Kidney (tissue), 13 donors: ENCODE measurements at regions not wholly inside any gene's neighbourhood (a gene's known extent, or its start where the extent isn't known, plus 50 kb on each side); places are given as distances from the start of the nearest gene placed in this dataset.

Experiments
- DNase-seq, 5 donors: peaks; one replicate each; pipeline ENCODE4 v3.0.0-alpha.2; 2013 to 2020
- FAIRE-seq: peaks from 2 replicates; lab custom pipeline; 2012; peaks lifted over from hg19 to GRCh38; lab: Jason Lieb, UNC
- H3K27ac ChIP-seq, 2 donors: one replicate each; pipeline ENCODE4 v1.7.0; 2013; ENCODE audit warnings: low read depth in 2 of 2, low read length in 2 of 2, inconsistent platforms in 1 of 2
- H3K27me3 ChIP-seq: one replicate; pipeline ENCODE4 v1.7.1; 2013; ENCODE audit warnings: low read length, inconsistent platforms; ENCODE audit not compliant: control insufficient read depth, insufficient read depth
- H3K36me3 ChIP-seq, 3 donors: one replicate each; pipeline versions ENCODE4 v1.7.0 to v1.7.1; 2013; ENCODE audit warnings: low read length in 3 of 3, control low read depth in 1 of 3, inconsistent platforms in 1 of 3; ENCODE audit not compliant: insufficient read depth in 3 of 3, control insufficient read depth in 2 of 3
- H3K4me1 ChIP-seq, 3 donors: one replicate each; pipeline versions ENCODE4 v1.7.0 to v1.7.1; 2013; ENCODE audit warnings: low read length in 3 of 3, inconsistent platforms in 1 of 3, low read depth in 1 of 3; ENCODE audit not compliant: control insufficient read depth in 2 of 3, insufficient read depth in 2 of 3
- H3K4me3 ChIP-seq, 3 donors: one replicate each; pipeline versions ENCODE4 v1.7.0 to v1.8.1; 2013; ENCODE audit warnings: low read length in 3 of 3, control low read depth in 1 of 3, inconsistent platforms in 1 of 3
- H3K9ac ChIP-seq, 3 donors: one replicate each; pipeline versions ENCODE4 v1.7.0 to v1.7.1; 2013; ENCODE audit warnings: low read length in 3 of 3, control low read depth in 1 of 3, inconsistent platforms in 1 of 3
- H3K9me3 ChIP-seq, 3 donors: one replicate each; pipeline versions ENCODE4 v1.7.0 to v1.7.1; 2013; ENCODE audit warnings: low read length in 3 of 3, control low read depth in 1 of 3, inconsistent platforms in 1 of 3; ENCODE audit not compliant: control insufficient read depth in 2 of 3, insufficient read depth in 1 of 3
- intact Hi-C: fragments of 100-400 bp; cut with DNase I; formaldehyde crosslinking; loops from one replicate; pipeline ENCODE4 v1.11.1; 2022
- TF ChIP-seq, protein P1 (sequence below): IDR thresholded peaks from 3 replicates; pipeline ENCODE4 v1.5.1; 2012; ENCODE audit warnings: mild to moderate bottlenecking, moderate library complexity, borderline replicate concordance; ENCODE audit not compliant: insufficient read depth; ENCODE audit errors: extremely low read depth
- donor health status: control.
- donor health status: control.
- donor health status: control.
- donor health status: control.
- donor health status: control.
- donor health status: DM: yes; HTN: yes; CAD: no.
- donor health status: Normal renal cell carcinoma (clear cell type).

DNA sequence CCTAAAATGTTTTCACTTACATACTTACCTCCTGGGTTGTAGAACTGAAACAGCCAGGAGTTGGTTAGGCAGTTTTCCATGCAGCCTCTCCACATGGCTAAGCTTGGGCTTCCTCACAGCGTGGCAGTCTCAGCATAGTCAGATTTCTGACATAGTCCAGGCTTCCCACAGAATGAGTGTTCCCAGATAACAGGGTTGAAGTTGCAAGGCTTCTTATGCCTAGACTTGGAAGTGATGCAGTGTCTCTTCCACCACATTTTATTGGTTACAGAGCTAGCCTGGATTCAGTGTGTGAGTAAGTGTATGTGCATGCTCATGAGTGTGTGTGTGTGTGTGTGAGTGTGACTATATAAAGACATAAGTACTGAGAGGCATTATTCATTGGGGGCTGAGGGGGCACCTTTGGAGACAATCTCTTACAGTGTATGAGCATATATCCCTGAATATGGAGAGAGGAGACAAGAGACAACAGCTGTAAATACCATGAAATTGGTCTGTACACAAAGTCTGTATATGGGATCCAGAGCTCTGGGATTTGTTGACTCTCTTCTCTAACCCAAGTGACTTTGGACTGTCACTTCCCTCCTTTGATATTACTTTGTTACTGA, 78.1 kb downstream of the ZNF621 start:
- intact Hi-C loops, result no loop called here
- H3K4me1 ChIP-seq, result no peaks in the 10 kb centered on the region
- no peak overlapping the region for H3K9ac ChIP-seq
- FAIRE-seq (no peak), DNase-seq (no peak)
- H3K4me3 ChIP-seq, result no peak overlapping the region
- no peaks in the 10 kb centered on the region for H3K27me3 ChIP-seq
- H3K9me3 ChIP-seq, result no peaks in the 10 kb centered on the region
- no peaks in the 10 kb centered on the region for H3K36me3 ChIP-seq
- TF ChIP-seq, protein P1, sequence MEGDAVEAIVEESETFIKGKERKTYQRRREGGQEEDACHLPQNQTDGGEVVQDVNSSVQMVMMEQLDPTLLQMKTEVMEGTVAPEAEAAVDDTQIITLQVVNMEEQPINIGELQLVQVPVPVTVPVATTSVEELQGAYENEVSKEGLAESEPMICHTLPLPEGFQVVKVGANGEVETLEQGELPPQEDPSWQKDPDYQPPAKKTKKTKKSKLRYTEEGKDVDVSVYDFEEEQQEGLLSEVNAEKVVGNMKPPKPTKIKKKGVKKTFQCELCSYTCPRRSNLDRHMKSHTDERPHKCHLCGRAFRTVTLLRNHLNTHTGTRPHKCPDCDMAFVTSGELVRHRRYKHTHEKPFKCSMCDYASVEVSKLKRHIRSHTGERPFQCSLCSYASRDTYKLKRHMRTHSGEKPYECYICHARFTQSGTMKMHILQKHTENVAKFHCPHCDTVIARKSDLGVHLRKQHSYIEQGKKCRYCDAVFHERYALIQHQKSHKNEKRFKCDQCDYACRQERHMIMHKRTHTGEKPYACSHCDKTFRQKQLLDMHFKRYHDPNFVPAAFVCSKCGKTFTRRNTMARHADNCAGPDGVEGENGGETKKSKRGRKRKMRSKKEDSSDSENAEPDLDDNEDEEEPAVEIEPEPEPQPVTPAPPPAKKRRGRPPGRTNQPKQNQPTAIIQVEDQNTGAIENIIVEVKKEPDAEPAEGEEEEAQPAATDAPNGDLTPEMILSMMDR, result no peak
- no peak overlapping the region for H3K27ac ChIP-seq

DNA sequence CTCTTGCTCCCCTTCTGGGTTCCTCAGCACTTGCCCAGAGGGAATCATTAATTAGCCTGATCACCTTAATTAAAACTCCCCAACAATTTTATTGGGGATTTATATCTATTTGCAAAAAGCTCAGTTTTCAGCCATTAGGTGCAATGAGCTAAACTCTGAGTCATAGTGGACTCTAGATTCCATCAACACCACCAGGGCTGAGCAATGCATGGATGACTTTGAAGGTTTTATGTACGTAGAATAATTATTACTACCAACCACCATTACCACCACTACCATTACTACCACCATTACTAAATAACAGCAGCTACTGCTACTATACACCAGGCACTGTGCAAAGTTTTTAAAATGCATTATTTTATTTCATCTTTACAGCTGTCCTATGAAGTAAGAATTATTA, 81.2 kb downstream of the ZNF621 start:
- TF ChIP-seq, protein P1, result no peak
- no peak for DNase-seq

DNA sequence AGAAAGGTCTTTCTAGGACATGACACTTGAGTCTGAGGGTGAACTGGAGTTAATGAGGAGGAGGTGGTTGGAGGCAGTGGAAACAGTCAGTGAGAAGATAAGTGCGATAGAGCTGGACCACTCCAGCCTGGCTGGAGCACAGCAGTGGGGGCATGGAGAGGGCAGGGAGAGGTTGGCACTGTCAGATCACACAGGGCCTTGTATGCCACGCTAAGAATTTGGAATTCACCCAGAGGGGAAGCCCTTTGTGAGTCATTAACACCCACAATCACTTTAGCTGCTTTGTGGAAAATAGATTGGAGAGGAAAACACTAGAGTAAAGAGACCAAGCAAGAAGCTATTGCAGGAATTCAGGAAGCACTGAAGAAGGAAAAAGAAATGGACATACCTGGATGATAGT, 83.3 kb downstream of the ZNF621 start:
- intact Hi-C loops, result no loop called here
- TF ChIP-seq, protein P1, result no peak
- Histone ChIP-seq H3K36me3 (no peaks in the 10 kb centered on the region), H3K9me3 (no peaks in the 10 kb centered on the region), H3K9ac (no peak overlapping the region), H3K4me1 (no peaks in the 10 kb centered on the region), H3K27ac (no peak overlapping the region), H3K27me3 (no peaks in the 10 kb centered on the region), H3K4me3 (no peak overlapping the region)
- no peak for DNase-seq
- no peak for FAIRE-seq

More for the DNA sequence above, 81.2 kb downstream of the ZNF621 start:
- H3K36me3 ChIP-seq, result no peaks in the 10 kb centered on the region
- H3K9ac ChIP-seq, result no peak overlapping the region
- intact Hi-C loops, result no loop called here
- no peaks in the 10 kb centered on the region for H3K9me3 ChIP-seq
- no peak for FAIRE-seq
- H3K27ac ChIP-seq, result no peak overlapping the region
- H3K4me3 ChIP-seq, result no peak overlapping the region
- no peaks in the 10 kb centered on the region for H3K4me1 ChIP-seq
- no peaks in the 10 kb centered on the region for H3K27me3 ChIP-seq

DNA sequence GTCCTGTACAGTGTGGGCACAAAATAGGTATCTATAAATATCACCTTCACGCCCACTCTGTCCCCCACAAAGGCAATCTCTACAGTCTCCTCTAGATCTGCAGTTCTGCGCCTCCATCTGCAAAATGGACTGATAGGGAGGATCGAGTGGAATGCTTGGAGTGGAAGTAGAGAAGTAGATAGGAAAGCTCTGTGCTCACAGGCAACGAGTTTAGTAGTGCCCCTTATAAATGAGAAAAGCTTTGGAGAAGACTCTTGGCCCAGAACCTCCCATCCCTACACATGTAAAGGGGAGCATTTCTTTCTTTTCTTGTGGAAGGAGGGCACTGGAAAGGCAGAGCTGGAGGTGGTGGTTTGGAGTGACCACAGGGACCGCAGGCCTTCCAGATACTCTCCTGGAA, 88.5 kb downstream of the ZNF621 start:
- Histone ChIP-seq H3K4me3 (no peak overlapping the region), H3K9ac (no peak overlapping the region), H3K27me3 (no peaks in the 10 kb centered on the region), H3K4me1 (peaks cover 0 to 4% (median 0%) of the 10 kb centered on the region in 3 donors), H3K36me3 (no peaks in the 10 kb centered on the region), H3K27ac (no peak overlapping the region), H3K9me3 (no peaks in the 10 kb centered on the region)
- TF ChIP-seq, protein P1, result no peak
- FAIRE-seq (no peak), DNase-seq (no peak)
- intact Hi-C loops, result no loop called here
